K562 (cell line): ENCODE measurements at regions not wholly inside any gene's neighbourhood (a gene's known extent, or its start where the extent isn't known, plus 50 kb on each side); places are given as distances from the start of the nearest gene placed in this dataset.

Experiments used
- ATAC-seq: fragments of 200-7000 bp; cut with Tn5 transposase; 3 replicates; pipeline ENCODE4 v1.9.1; 2020; ENCODE audit warnings: moderate library complexity
- BruUV-seq: library from RNA; stranded (reverse); fragments of 400-500 nt; replicated peaks from 2 replicates; lab custom pipeline; 2021; lab: Mats Ljungman, UMichigan
- CTCF ChIA-PET: fragments of 300-600 bp; formaldehyde crosslinking; extraction: SDS; loops from one replicate; lab custom pipeline; 2021; ENCODE audit warnings: low intra/inter-chr PET ratio; lab: Yijun Ruan, JAX
- POLR2A ChIA-PET: fragments of 300-600, 350-650 bp; sonication (Branson Sonifier 250); formaldehyde crosslinking; extraction: SDS; loops from one replicate; lab custom pipeline; 2021; ENCODE audit warnings: antibody characterized with exemption, inconsistent platforms; lab: Yijun Ruan, JAX
- DNase-seq, 4 experiments: peaks; one replicate each; pipeline versions ENCODE4 v3.0.0 to v3.0.0-alpha.2; 2011 to 2018; ENCODE audit warnings: low spot score in 3 of 4, mixed read lengths in 3 of 4; ENCODE audit errors: extremely low read depth in 1 of 4
- FAIRE-seq: peaks from 2 replicates; lab custom pipeline; 2011; peaks lifted over from hg19 to GRCh38; lab: Jason Lieb, UNC
- H2AFZ ChIP-seq: 2 replicates; pipeline ENCODE4 v1.6.0; 2011; ENCODE audit warnings: low read depth, low read length, control low read depth, inconsistent platforms
- H3K27ac ChIP-seq: fragments of 200-600 bp; 3 replicates; pipeline ENCODE4 v1.8.0; 2011; ENCODE audit warnings: low read depth, mild to moderate bottlenecking, control low read depth, inconsistent platforms, low read length, moderate library complexity, mixed read lengths; ENCODE audit errors: extremely low read depth
- H3K27me3 ChIP-seq, 2 experiments: fragments of 300-600 bp in 1 of 2; 2 replicates in 1 of 2; 3 replicates in 1 of 2; pipeline versions ENCODE4 v1.6.0 to v1.8.0; 2011; ENCODE audit warnings: inconsistent platforms in 2 of 2, low read length in 2 of 2, mild to moderate bottlenecking in 1 of 2, mixed read lengths in 1 of 2, moderate library complexity in 1 of 2; ENCODE audit not compliant: control insufficient read depth in 2 of 2, insufficient read depth in 2 of 2
- H3K36me3 ChIP-seq: fragments of 300-600 bp; 3 replicates; pipeline ENCODE4 v1.8.0; 2011; ENCODE audit warnings: mild to moderate bottlenecking, low read length, inconsistent platforms; ENCODE audit not compliant: control insufficient read depth, insufficient read depth
- H3K4me1 ChIP-seq, 2 experiments: fragments of 200-600 bp in 1 of 2; replicated peaks in 1 of 2; 2 replicates in 1 of 2; 3 replicates in 1 of 2; pipeline versions ENCODE4 v1.5.1 to v1.8.0; 2011; ENCODE audit warnings: inconsistent platforms in 2 of 2, low read length in 2 of 2, mild to moderate bottlenecking in 1 of 2, mixed read lengths in 1 of 2, moderate library complexity in 1 of 2; ENCODE audit not compliant: control insufficient read depth in 2 of 2, insufficient read depth in 2 of 2
- H3K4me2 ChIP-seq: 2 replicates; pipeline ENCODE4 v1.6.1; 2011; ENCODE audit warnings: low read length, control low read depth, inconsistent platforms, mixed read lengths; ENCODE audit not compliant: insufficient read depth
- H3K4me3 ChIP-seq: fragments of 200-600 bp; sonication (generic), shearing (Covaris generic); 2 replicates; pipeline ENCODE4 v1.5.1; 2016; ENCODE audit warnings: control low read depth, inconsistent platforms
- H3K79me2 ChIP-seq: fragments of 200-600 bp; 3 replicates; pipeline ENCODE4 v1.8.0; 2011; ENCODE audit warnings: low read length, inconsistent platforms; ENCODE audit not compliant: control insufficient read depth, insufficient read depth
- H3K9ac ChIP-seq, 2 experiments: 2 replicates each; pipeline versions ENCODE4 v1.6.0 to v1.6.1; 2011; ENCODE audit warnings: low read depth in 2 of 2, low read length in 2 of 2, control low read depth in 1 of 2, inconsistent platforms in 1 of 2, mild to moderate bottlenecking in 1 of 2, mixed read lengths in 1 of 2; ENCODE audit not compliant: insufficient read depth in 1 of 2
- H3K9me1 ChIP-seq: one replicate; pipeline ENCODE4 v1.6.0; 2011; ENCODE audit warnings: inconsistent platforms, mild to moderate bottlenecking, low read length, moderate library complexity; ENCODE audit not compliant: control insufficient read depth, insufficient read depth
- H3K9me3 ChIP-seq: replicated peaks from 2 replicates; pipeline ENCODE4 v1.5.1; 2011; ENCODE audit warnings: low read depth, low read length, inconsistent platforms; ENCODE audit not compliant: control insufficient read depth, insufficient read depth
- H4K20me1 ChIP-seq: replicated peaks from 2 replicates; pipeline ENCODE4 v1.6.1; 2011; ENCODE audit warnings: low read length, inconsistent platforms, mixed read lengths; ENCODE audit not compliant: control insufficient read depth, insufficient read depth
- C11orf30 ChIP-seq: fragments of 450-650 bp; IDR thresholded peaks from 2 replicates; pipeline ENCODE4 v1.6.1; 2016; ENCODE audit warnings: low read depth, mild to moderate bottlenecking
- MBD2 ChIP-seq: sonication (generic); IDR thresholded peaks from 2 replicates; pipeline ENCODE4 v1.6.1; 2016; ENCODE audit warnings: low read depth, borderline replicate concordance
- MTA2 ChIP-seq: fragments of 450-650 bp; IDR thresholded peaks from 2 replicates; pipeline ENCODE4 v1.6.1; 2016; ENCODE audit warnings: low read depth
- NR2F6 ChIP-seq: fragments of 450-650 bp; formaldehyde crosslinking; IDR thresholded peaks from 2 replicates; pipeline ENCODE4 v1.4.0; 2020; ENCODE audit warnings: mild to moderate bottlenecking
- ZNF316 ChIP-seq: fragments of 450-650 bp; IDR thresholded peaks from 2 replicates; pipeline ENCODE4 v1.6.1; 2016
- ZNF436 ChIP-seq: fragments of 250-450, 450-650 bp; sonication (Bioruptor Pico); formaldehyde crosslinking; IDR thresholded peaks from 2 replicates; pipeline ENCODE4 v1.7.0; 2020; ENCODE audit warnings: mild to moderate bottlenecking
- ZNF589 ChIP-seq: fragments of 200-800 bp; sonication (Bioruptor generic); IDR thresholded peaks from 2 replicates; pipeline ENCODE4 v1.6.1; 2016; ENCODE audit warnings: low read depth, missing genetic modification characterization, missing compliant biosample characterization
- in situ Hi-C: fragments of 300-500 bp; cut with MboI; formaldehyde crosslinking; loops from 4 replicates; pipeline ENCODE4 v1.15.0; 2018; ENCODE audit warnings: inconsistent platforms, mixed read lengths
- intact Hi-C: fragments of 100-400 bp; cut with micrococcal nuclease; formaldehyde crosslinking; loops from 2 replicates; pipeline ENCODE4 v1.14.2; 2022
- TF ChIP-seq, protein P1 (sequence below), 2 experiments: fragments of 450-650 bp; conservative IDR thresholded peaks; 2 replicates each; pipeline ENCODE4 v1.6.1; 2017; ENCODE audit warnings: mild to moderate bottlenecking in 2 of 2, moderate library complexity in 2 of 2
- TF ChIP-seq, protein P2 (sequence below): fragments of 200-800 bp; sonication (Bioruptor generic); IDR thresholded peaks from 2 replicates; pipeline ENCODE4 v1.6.1; 2017; ENCODE audit warnings: missing genetic modification characterization, missing compliant biosample characterization

GRCh38 chr12:87766044-87766443, 263.2 kb downstream of the C12orf50 start:
- FAIRE-seq (no peak), DNase-seq (no peak), ATAC-seq (no peak)
- intact Hi-C loops, result no loop called here
- no peaks in the 10 kb centered on the region for H4K20me1 ChIP-seq
- TF ChIP-seq, protein P1, sequence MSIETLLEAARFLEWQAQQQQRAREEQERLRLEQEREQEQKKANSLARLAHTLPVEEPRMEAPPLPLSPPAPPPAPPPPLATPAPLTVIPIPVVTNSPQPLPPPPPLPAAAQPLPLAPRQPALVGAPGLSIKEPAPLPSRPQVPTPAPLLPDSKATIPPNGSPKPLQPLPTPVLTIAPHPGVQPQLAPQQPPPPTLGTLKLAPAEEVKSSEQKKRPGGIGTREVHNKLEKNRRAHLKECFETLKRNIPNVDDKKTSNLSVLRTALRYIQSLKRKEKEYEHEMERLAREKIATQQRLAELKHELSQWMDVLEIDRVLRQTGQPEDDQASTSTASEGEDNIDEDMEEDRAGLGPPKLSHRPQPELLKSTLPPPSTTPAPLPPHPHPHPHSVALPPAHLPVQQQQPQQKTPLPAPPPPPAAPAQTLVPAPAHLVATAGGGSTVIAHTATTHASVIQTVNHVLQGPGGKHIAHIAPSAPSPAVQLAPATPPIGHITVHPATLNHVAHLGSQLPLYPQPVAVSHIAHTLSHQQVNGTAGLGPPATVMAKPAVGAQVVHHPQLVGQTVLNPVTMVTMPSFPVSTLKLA (conservative IDR thresholded peaks at IDR 0.05), result no peak
- TF ChIP-seq ZNF589 (CRISPR knock-in tag), result no peak
- TF ChIP-seq, protein P2, sequence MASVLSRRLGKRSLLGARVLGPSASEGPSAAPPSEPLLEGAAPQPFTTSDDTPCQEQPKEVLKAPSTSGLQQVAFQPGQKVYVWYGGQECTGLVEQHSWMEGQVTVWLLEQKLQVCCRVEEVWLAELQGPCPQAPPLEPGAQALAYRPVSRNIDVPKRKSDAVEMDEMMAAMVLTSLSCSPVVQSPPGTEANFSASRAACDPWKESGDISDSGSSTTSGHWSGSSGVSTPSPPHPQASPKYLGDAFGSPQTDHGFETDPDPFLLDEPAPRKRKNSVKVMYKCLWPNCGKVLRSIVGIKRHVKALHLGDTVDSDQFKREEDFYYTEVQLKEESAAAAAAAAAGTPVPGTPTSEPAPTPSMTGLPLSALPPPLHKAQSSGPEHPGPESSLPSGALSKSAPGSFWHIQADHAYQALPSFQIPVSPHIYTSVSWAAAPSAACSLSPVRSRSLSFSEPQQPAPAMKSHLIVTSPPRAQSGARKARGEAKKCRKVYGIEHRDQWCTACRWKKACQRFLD (CRISPR knock-in tag), result no peak
- TF ChIP-seq ZNF316, result peak; percentile 59
- no peak for TF ChIP-seq MTA2
- peak; percentile 23; the same call in 1 of the 2 replicates for TF ChIP-seq C11orf30
- TF ChIP-seq NR2F6, result no peak
- TF ChIP-seq ZNF436 (CRISPR knock-in tag), result no peak
- TF ChIP-seq MBD2, result no peak
- POLR2A ChIA-PET, result no interaction called here
- H3K9me1 ChIP-seq, result no peaks in the 10 kb centered on the region
- H2AFZ ChIP-seq, result no peak overlapping the region
- H3K27me3 ChIP-seq, result no peaks in the 10 kb centered on the region
- no peaks in the 10 kb centered on the region for H3K9me3 ChIP-seq
- H3K4me2 ChIP-seq, result no peak overlapping the region
- no peaks in the 10 kb centered on the region for H3K36me3 ChIP-seq
- no peak overlapping the region for H3K9ac ChIP-seq
- H3K27ac ChIP-seq, result no peak overlapping the region
- in situ Hi-C loops, result no loop called here
- no peak overlapping the region for H3K4me3 ChIP-seq
- H3K79me2 ChIP-seq, result no peaks in the 10 kb centered on the region
- CTCF ChIA-PET, result no interaction called here
- no peaks in the 10 kb centered on the region for H3K4me1 ChIP-seq
- no TSS peak for BruUV-seq
